ENCODE measurements at regions not wholly inside any gene's neighbourhood (a gene's known extent, or its start where the extent isn't known, plus 50 kb on each side); places are given as distances from the start of the nearest gene placed in this dataset.

DNA sequence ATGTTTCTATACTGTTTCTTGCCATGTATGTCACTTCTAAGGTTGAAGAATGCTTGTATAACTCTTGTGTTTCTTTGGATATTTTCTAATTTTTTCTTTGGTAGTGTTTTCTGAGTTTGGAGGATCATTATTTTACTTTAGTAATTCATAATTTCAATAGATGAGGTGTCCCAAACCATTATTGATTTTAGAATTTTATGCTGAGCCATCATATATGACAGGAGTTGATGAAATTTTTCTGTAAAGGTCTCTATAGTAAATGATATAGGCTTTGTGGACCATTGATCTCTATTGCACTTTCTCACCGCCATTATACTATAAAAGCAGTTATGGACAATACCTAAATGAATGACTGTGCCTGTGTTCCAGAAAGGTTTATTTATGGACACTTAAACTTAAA lies 183.3 kb upstream of the PPP1R3A start:
- H3K4me1 ChIP-seq (ENCODE audit: insufficient read depth) = peaks cover 13% of the 10 kb centered on the region
- H3K9me3 ChIP-seq (ENCODE audit: low read depth) = no peaks in the 10 kb centered on the region
- no peaks in the 10 kb centered on the region for H3K79me2 ChIP-seq (ENCODE audit: insufficient read depth)
- 0 out of 2 replicates have a peak, but pooled peaks cover 1% of the 10 kb centered on the region for H3F3A ChIP-seq (ENCODE audit: insufficient read depth)
- no peak overlapping the region for H3K9ac ChIP-seq
- no peaks in the 10 kb centered on the region for H4K20me1 ChIP-seq (ENCODE audit: insufficient read depth)
- no peaks in the 10 kb centered on the region for H3K36me3 ChIP-seq (ENCODE audit: low read depth)
- H3K27me3 ChIP-seq (replicated peaks; ENCODE audit: insufficient read depth) = no peaks in the 10 kb centered on the region
- in situ Hi-C loops (cut with MboI) = no loop called here
- no peak overlapping the region for H2AFZ ChIP-seq
- no peak overlapping the region for H3K4me3 ChIP-seq
- H3K4me2 ChIP-seq (ENCODE audit: unreplicated experiment) = no peak overlapping the region
- no peak overlapping the region for H3K27ac ChIP-seq
- no peak for DNase-seq
- no peaks in the 10 kb centered on the region for H3K9me2 ChIP-seq (ENCODE audit: insufficient read depth)
- 94 to 100% methylated on average over 1 of the region's 1 CpG for WGBS, 2 experiments (ENCODE audit: low coverage in 1 of 2, low lambda C conversion rate in 2 of 2, missing lambda C conversion rate in 2 of 2)
- TF ChIP-seq EZH2 (IDR thresholded peaks at IDR 0.05; ENCODE audit: insufficient read depth, poor library complexity, severe bottlenecking) (no peak), EZH2phosphoT487 (IDR thresholded peaks at IDR 0.05; ENCODE audit: insufficient read depth, low read depth) (no peak)

DNA sequence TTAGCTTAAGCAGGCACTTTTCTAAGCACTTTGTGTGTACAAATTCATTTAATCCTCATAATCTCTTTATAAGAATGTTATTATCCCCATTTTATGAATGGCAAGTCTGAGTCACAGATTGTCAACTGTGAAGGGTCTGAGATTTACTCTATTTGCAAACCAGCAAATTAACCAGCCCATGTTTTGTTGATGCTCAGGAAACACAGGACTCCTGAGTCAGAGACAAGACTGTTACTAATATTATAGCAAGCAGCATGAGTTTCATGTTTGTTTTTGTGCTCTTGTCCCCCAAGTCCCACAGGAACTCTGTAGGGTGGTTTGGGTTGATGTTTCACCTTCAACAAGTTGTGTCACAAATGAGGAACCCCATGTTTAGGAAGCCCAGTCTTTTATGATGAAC lies 182.0 kb upstream of the PPP1R3A start:
- H3K9ac ChIP-seq = no peak overlapping the region
- H3K9me2 ChIP-seq (ENCODE audit: insufficient read depth) = no peaks in the 10 kb centered on the region
- no peaks in the 10 kb centered on the region for H3K9me3 ChIP-seq (ENCODE audit: low read depth)
- TF ChIP-seq EZH2 (IDR thresholded peaks at IDR 0.05; ENCODE audit: insufficient read depth, poor library complexity, severe bottlenecking) (no peak), EZH2phosphoT487 (IDR thresholded peaks at IDR 0.05; ENCODE audit: insufficient read depth, low read depth) (no peak)
- H3K27me3 ChIP-seq (replicated peaks; ENCODE audit: insufficient read depth) = no peaks in the 10 kb centered on the region
- H3K27ac ChIP-seq = no peak overlapping the region
- no peaks in the 10 kb centered on the region for H3K36me3 ChIP-seq (ENCODE audit: low read depth)
- no peaks in the 10 kb centered on the region for H4K20me1 ChIP-seq (ENCODE audit: insufficient read depth)
- in situ Hi-C loops (cut with MboI) = no loop called here
- H3K79me2 ChIP-seq (ENCODE audit: insufficient read depth) = no peaks in the 10 kb centered on the region
- H3K4me3 ChIP-seq = no peak overlapping the region
- no peak overlapping the region for H2AFZ ChIP-seq
- H3K4me1 ChIP-seq (ENCODE audit: insufficient read depth) = peaks cover 9% of the 10 kb centered on the region
- H3K4me2 ChIP-seq (ENCODE audit: unreplicated experiment) = no peak overlapping the region
- no peaks in the 10 kb centered on the region for H3F3A ChIP-seq (ENCODE audit: insufficient read depth)
- DNase-seq = peak; percentile 18

DNA sequence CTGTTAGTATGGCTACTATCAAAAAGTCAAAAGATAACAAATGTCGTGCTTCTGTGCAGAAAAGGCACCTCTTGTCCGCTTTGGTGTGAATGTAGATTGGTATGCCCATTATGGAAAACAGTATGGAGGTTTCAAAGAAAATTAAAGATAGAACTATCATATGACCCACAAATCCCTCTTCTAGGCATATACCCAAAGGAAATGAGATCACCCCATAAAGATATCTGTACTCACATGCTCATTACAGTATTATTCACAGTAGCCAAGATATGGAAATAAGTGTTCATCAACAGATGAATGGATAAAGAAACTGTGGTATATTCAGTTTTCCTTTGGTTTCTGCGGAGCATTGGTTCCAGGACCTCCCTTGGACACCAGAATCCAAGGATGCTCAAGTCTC lies 180.5 kb upstream of the PPP1R3A start:
- Histone ChIP-seq H3K4me3 (no peak overlapping the region), H3F3A (ENCODE audit: insufficient read depth) (no peaks in the 10 kb centered on the region), H3K9me2 (ENCODE audit: insufficient read depth) (no peaks in the 10 kb centered on the region), H3K4me1 (ENCODE audit: insufficient read depth) (peaks cover 7% of the 10 kb centered on the region), H3K9me3 (ENCODE audit: low read depth) (no peaks in the 10 kb centered on the region), H3K27ac (no peak overlapping the region), H3K9ac (no peak overlapping the region), H3K36me3 (ENCODE audit: low read depth) (no peaks in the 10 kb centered on the region), H4K20me1 (ENCODE audit: insufficient read depth) (no peaks in the 10 kb centered on the region), H3K79me2 (ENCODE audit: insufficient read depth) (no peaks in the 10 kb centered on the region), H3K27me3 (replicated peaks; ENCODE audit: insufficient read depth) (no peaks in the 10 kb centered on the region), H3K4me2 (ENCODE audit: unreplicated experiment) (no peak overlapping the region), H2AFZ (no peak overlapping the region)
- WGBS, 2 experiments (ENCODE audit: low coverage in 1 of 2, low lambda C conversion rate in 2 of 2, missing lambda C conversion rate in 2 of 2) = 96 to 100% methylated on average over 3 of the region's 3 CpGs
- TF ChIP-seq EZH2 (IDR thresholded peaks at IDR 0.05; ENCODE audit: insufficient read depth, poor library complexity, severe bottlenecking) (no peak), EZH2phosphoT487 (IDR thresholded peaks at IDR 0.05; ENCODE audit: insufficient read depth, low read depth) (no peak)
- in situ Hi-C loops (cut with MboI) = loop anchor here (25.0 kb wide), 1 partner anchor 563 kb away; no protein-coding TSS in a partner anchor
- no peak for DNase-seq

DNA sequence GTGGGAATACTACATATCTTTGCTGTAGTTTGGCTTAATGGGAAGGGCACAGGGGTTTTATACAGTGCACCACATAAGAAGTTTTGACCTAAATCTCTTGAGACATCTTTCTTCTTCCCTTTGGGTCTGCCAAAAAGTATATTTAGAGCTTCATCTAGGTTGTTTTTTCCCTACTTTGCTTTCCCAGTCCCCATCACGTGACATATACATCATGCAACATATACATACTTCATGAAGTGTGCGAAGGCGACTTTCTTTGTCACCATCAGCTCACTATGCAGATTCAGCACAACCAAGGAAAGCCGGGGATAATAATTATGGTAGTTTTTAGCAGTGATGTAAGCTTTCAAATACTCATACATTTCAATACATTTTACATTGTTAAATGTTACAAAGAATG lies 177.1 kb upstream of the PPP1R3A start:
- TF ChIP-seq EZH2 (IDR thresholded peaks at IDR 0.05; ENCODE audit: insufficient read depth, poor library complexity, severe bottlenecking) (no peak), EZH2phosphoT487 (IDR thresholded peaks at IDR 0.05; ENCODE audit: insufficient read depth, low read depth) (no peak)
- in situ Hi-C loops (cut with MboI) = loop anchor here (25.0 kb wide), 1 partner anchor 566 kb away; no protein-coding TSS in a partner anchor
- H4K20me1 ChIP-seq (ENCODE audit: insufficient read depth) = no peaks in the 10 kb centered on the region
- H3K9ac ChIP-seq = no peak overlapping the region
- H3K27me3 ChIP-seq (replicated peaks; ENCODE audit: insufficient read depth) = no peaks in the 10 kb centered on the region
- no peaks in the 10 kb centered on the region for H3F3A ChIP-seq (ENCODE audit: insufficient read depth)
- H3K9me2 ChIP-seq (ENCODE audit: insufficient read depth) = no peaks in the 10 kb centered on the region
- H3K4me1 ChIP-seq (ENCODE audit: insufficient read depth) = no peaks in the 10 kb centered on the region
- H3K79me2 ChIP-seq (ENCODE audit: insufficient read depth) = no peaks in the 10 kb centered on the region
- no peak overlapping the region for H3K27ac ChIP-seq
- no peak for DNase-seq
- no peak overlapping the region for H3K4me2 ChIP-seq (ENCODE audit: unreplicated experiment)
- H3K9me3 ChIP-seq (ENCODE audit: low read depth) = no peaks in the 10 kb centered on the region
- WGBS, 2 experiments (ENCODE audit: low coverage in 1 of 2, low lambda C conversion rate in 2 of 2, missing lambda C conversion rate in 2 of 2) = 82 to 90% methylated on average over 4 of the region's 4 CpGs
- no peak overlapping the region for H2AFZ ChIP-seq
- H3K36me3 ChIP-seq (ENCODE audit: low read depth) = no peaks in the 10 kb centered on the region
- H3K4me3 ChIP-seq = no peak overlapping the region

DNA sequence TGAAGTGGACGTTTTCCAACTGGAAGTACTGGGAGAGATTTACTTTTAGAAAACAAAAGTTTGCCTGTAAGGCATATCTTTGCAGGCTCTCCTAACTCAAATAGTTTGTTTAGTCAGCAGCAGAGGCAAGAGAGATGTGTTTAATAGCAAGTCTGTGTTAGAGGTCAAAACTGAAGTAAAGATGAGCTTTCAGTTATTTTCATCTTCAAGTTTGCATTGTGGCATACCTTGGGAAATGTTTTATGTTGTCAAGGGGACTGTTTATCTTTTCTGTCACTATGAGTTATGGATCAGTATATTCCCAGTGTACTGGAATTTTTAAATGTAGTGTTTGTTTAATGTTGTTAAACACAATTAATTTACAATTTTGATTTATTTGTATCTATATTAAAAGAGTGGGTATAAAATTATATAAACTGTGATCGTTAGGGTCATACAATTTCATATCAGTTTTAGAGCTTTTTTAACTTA lies 169.7 kb upstream of the PPP1R3A start:
- Histone ChIP-seq H3K9me2 (ENCODE audit: insufficient read depth) (no peaks in the 10 kb centered on the region), H3K9ac (no peak overlapping the region), H3K4me1 (ENCODE audit: insufficient read depth) (no peaks in the 10 kb centered on the region), H3K4me2 (ENCODE audit: unreplicated experiment) (no peak overlapping the region), H3K36me3 (ENCODE audit: low read depth) (no peaks in the 10 kb centered on the region), H3K27me3 (replicated peaks; ENCODE audit: insufficient read depth) (peaks cover 9% of the 10 kb centered on the region), H3F3A (ENCODE audit: insufficient read depth) (no peaks in the 10 kb centered on the region), H3K4me3 (no peak overlapping the region), H3K79me2 (ENCODE audit: insufficient read depth) (no peaks in the 10 kb centered on the region), H2AFZ (no peak overlapping the region), H3K9me3 (ENCODE audit: low read depth) (no peaks in the 10 kb centered on the region), H4K20me1 (ENCODE audit: insufficient read depth) (no peaks in the 10 kb centered on the region), H3K27ac (no peak overlapping the region)
- TF ChIP-seq EZH2phosphoT487 (IDR thresholded peaks at IDR 0.05; ENCODE audit: insufficient read depth, low read depth) (no peak), EZH2 (IDR thresholded peaks at IDR 0.05; ENCODE audit: insufficient read depth, poor library complexity, severe bottlenecking) (no peak)
- 84 to 88% methylated on average over 2 of the region's 2 CpGs for WGBS, 2 experiments (ENCODE audit: low coverage in 1 of 2, low lambda C conversion rate in 2 of 2, missing lambda C conversion rate in 2 of 2)
- no peak for DNase-seq
- in situ Hi-C loops (cut with MboI) = loop anchor here (25.0 kb wide), 1 partner anchor 574 kb away; no protein-coding TSS in a partner anchor
